ENCODE measurements at regions not wholly inside any gene's neighbourhood (a gene's known extent, or its start where the extent isn't known, plus 50 kb on each side); places are given as distances from the start of the nearest gene placed in this dataset.
"Not testable (repeated sequence)": the region's sequence is repeated elsewhere in the genome, so short reads cannot be mapped to it uniquely, and the experiment has no call there.

- Mint-ChIP-seq H3K27me3 (no peaks in the 10 kb centered on the region), H3K27ac (no peak overlapping the region), H3K4me1 (no peaks in the 10 kb centered on the region), H3K4me3 (no peak overlapping the region), H3K36me3 (ENCODE audit: low read depth) (no peaks in the 10 kb centered on the region), H3K9me3 (no peaks in the 10 kb centered on the region)
- no peak for DNase-seq
- ChIA-PET CTCF (no interaction called here), POLR2A (no interaction called here)
Observed at GRCh38 chr7:85805249-85805648, 618.4 kb upstream of the SEMA3D start.

GRCh38 chr7:85802211-85802610, 615.4 kb upstream of the SEMA3D start:
- no peak overlapping the region for H3K27ac Mint-ChIP-seq
- no peak overlapping the region for H3K4me3 Mint-ChIP-seq
- CTCF ChIA-PET = no interaction called here
- H3K4me1 Mint-ChIP-seq = no peaks in the 10 kb centered on the region
- no peak for DNase-seq
- H3K27me3 Mint-ChIP-seq = no peaks in the 10 kb centered on the region
- POLR2A ChIA-PET = no interaction called here
- H3K9me3 Mint-ChIP-seq = peaks cover 6% of the 10 kb centered on the region
- H3K36me3 Mint-ChIP-seq (ENCODE audit: low read depth) = no peaks in the 10 kb centered on the region

DNA sequence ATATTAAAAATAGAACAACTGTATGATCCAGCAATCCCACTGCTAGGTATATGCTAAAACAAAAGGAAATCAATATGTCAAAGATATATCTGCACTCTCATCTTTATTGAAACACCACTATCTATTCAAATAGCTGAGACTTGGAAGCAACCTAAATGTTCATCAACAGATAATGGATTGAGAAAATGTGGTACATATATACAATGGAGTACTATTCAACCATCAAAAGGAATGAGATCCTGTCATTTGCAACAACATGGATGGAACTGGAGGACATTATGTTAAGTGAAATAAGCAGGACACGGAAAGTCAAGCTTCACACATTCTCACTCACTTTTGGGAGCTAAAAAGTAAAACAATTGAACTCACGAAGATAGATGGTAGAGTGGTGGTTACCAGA, 610.1 kb upstream of the SEMA3D start:
- DNase-seq = no peak
- no peak overlapping the region for H3K27ac Mint-ChIP-seq
- H3K4me3 Mint-ChIP-seq = no peak overlapping the region
- no peaks in the 10 kb centered on the region for H3K27me3 Mint-ChIP-seq
- no peaks in the 10 kb centered on the region for H3K4me1 Mint-ChIP-seq
- ChIA-PET CTCF (no interaction called here), POLR2A (no interaction called here)
- peaks cover 9% of the 10 kb centered on the region for H3K9me3 Mint-ChIP-seq
- no peaks in the 10 kb centered on the region for H3K36me3 Mint-ChIP-seq (ENCODE audit: low read depth)

- POLR2A ChIA-PET; H3K27ac Mint-ChIP-seq; DNase-seq; H3K4me3 Mint-ChIP-seq; H3K9me3 Mint-ChIP-seq; CTCF ChIA-PET; H3K4me1 Mint-ChIP-seq; H3K36me3 Mint-ChIP-seq (ENCODE audit: low read depth); H3K27me3 Mint-ChIP-seq: not testable (repeated sequence)
Observed at GRCh38 chr7:85791098-85791497, 604.2 kb upstream of the SEMA3D start.

DNA sequence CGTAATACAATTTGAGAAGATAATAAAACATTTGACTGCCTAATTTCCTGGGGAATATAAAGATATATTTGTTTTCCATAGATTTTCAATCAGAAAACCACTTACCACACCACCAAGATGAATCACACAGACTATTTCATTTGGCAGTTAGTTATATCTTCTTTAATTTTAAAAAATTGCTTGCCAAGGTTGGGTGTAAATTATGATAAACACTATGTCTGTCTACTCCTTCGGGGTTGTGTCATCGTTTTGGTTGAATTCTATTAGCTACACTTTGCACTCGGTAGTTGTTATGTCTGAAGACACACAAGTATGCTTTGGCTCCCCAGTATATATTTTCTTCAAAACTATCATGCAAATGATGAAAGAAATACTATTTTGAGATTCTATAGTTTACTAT, 594.8 kb upstream of the SEMA3D start:
- no peak for DNase-seq
- ChIA-PET CTCF (no interaction called here), POLR2A (no interaction called here)
- H3K36me3 Mint-ChIP-seq (ENCODE audit: low read depth) = no peaks in the 10 kb centered on the region
- H3K9me3 Mint-ChIP-seq = peaks cover 4% of the 10 kb centered on the region
- H3K4me3 Mint-ChIP-seq = no peak overlapping the region
- H3K4me1 Mint-ChIP-seq = no peaks in the 10 kb centered on the region
- H3K27me3 Mint-ChIP-seq = no peaks in the 10 kb centered on the region
- H3K27ac Mint-ChIP-seq = no peak overlapping the region

DNA sequence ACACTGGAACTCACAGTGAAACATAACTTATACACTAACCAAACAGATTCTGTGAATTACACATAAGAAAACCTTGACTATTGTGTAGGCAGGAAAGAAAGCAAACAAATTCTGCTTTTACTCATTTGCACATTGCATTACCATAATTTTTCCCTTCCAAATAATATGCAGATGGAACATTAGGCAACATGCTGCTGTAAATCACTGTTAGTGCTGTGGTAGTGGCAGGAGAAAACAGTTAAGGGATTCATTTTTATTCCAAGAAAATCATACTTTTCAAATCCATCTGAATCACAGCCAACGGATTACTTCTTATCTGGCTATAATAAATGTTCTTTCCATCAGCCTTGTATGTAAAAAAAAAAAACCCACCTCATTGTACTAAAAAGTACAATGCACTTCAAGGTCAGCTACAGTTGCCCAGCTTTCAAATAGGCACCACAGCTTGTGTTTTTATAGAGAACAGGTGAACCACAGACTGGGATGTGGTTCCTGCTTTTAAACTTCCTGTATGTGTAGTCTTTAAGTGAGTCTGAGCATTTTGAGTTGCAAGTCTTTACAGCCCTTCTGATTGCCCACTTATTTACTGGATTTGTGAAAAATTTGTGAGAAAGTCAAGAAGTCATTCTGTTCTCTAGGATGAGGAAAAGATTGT, 590.0 kb upstream of the SEMA3D start:
- ChIA-PET CTCF (no interaction called here), POLR2A (no interaction called here)
- H3K4me3 Mint-ChIP-seq = no peak overlapping the region

DNA sequence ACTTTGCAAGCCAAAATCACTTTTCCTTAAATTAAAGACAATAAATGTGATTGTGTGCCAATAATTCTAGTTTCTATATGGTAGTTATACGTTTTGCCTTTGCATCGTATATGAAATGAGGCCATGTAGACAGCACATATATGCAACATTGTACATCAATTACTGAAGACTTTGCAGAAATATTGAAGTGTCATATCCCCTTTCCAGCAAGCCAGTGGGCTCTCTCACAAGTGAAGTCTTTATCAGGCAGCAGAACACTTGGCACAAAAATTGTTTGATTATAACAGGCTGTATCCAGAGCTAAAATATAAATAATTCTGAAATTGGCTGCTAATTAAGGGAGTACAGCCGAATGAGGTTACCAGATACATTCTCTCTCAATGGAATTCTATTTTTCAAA, 588.6 kb upstream of the SEMA3D start:
- no peak for DNase-seq
- ChIA-PET POLR2A (no interaction called here), CTCF (no interaction called here)
- Mint-ChIP-seq H3K4me3 (no peak overlapping the region), H3K36me3 (ENCODE audit: low read depth) (no peaks in the 10 kb centered on the region), H3K27ac (no peak overlapping the region), H3K9me3 (no peaks in the 10 kb centered on the region), H3K27me3 (no peaks in the 10 kb centered on the region), H3K4me1 (no peaks in the 10 kb centered on the region)

More for the DNA sequence above, 590.0 kb upstream of the SEMA3D start:
- DNase-seq = no peak
- Mint-ChIP-seq H3K36me3 (ENCODE audit: low read depth) (no peaks in the 10 kb centered on the region), H3K4me1 (no peaks in the 10 kb centered on the region), H3K27me3 (no peaks in the 10 kb centered on the region), H3K9me3 (no peaks in the 10 kb centered on the region), H3K27ac (no peak overlapping the region)

GRCh38 chr7:85774986-85775385, 588.1 kb upstream of the SEMA3D start:
- Mint-ChIP-seq H3K9me3 (no peaks in the 10 kb centered on the region), H3K4me3 (no peak overlapping the region), H3K27me3 (no peaks in the 10 kb centered on the region), H3K36me3 (ENCODE audit: low read depth) (no peaks in the 10 kb centered on the region), H3K4me1 (no peaks in the 10 kb centered on the region), H3K27ac (no peak overlapping the region)
- CTCF ChIA-PET = no interaction called here
- DNase-seq = no peak
- POLR2A ChIA-PET = no interaction called here

DNA sequence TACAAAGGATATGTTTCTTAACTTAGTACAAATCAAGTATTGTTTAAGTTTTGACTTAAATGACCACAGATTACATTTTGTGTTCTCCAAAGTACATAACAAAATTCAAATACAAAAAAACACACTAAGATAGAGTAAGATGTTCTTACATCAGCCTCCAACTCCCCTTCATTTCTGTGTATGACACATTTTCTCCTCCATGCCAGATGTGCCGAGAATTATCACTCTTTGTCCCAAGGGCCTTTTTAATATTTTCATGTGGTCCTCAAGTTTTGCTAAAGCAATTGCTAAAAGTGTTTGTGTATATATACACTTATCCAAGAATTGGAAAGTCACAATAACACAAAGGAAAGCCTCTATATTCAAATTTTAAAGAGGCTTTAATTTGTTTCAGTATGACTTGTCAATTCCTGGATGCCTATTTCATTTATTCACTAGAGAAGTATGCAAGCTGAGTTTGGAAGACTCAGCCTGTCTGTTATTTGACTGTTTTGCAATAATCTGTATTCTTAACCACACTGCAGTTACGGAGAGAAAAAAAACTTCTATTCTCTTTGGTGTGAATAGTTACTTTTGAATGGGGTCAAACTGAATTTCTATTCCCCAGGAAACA, 586.4 kb upstream of the SEMA3D start:
- ChIA-PET POLR2A (no interaction called here), CTCF (no interaction called here)
- no peaks in the 10 kb centered on the region for H3K36me3 Mint-ChIP-seq (ENCODE audit: low read depth)
- H3K9me3 Mint-ChIP-seq = no peaks in the 10 kb centered on the region
- no peaks in the 10 kb centered on the region for H3K4me1 Mint-ChIP-seq
- no peak overlapping the region for H3K4me3 Mint-ChIP-seq
- no peak for DNase-seq
- H3K27me3 Mint-ChIP-seq = no peaks in the 10 kb centered on the region
- H3K27ac Mint-ChIP-seq = no peak overlapping the region

GRCh38 chr7:85771516-85771915, 584.7 kb upstream of the SEMA3D start:
- Mint-ChIP-seq H3K9me3 (no peaks in the 10 kb centered on the region), H3K4me3 (no peak overlapping the region), H3K4me1 (no peaks in the 10 kb centered on the region), H3K27me3 (no peaks in the 10 kb centered on the region), H3K36me3 (ENCODE audit: low read depth) (no peaks in the 10 kb centered on the region), H3K27ac (no peak overlapping the region)
- ChIA-PET CTCF (no interaction called here), POLR2A (no interaction called here)
- DNase-seq = no peak

GRCh38 chr7:85770332-85770731, 583.5 kb upstream of the SEMA3D start:
- H3K4me1 Mint-ChIP-seq = no peaks in the 10 kb centered on the region
- no peaks in the 10 kb centered on the region for H3K36me3 Mint-ChIP-seq (ENCODE audit: low read depth)
- H3K4me3 Mint-ChIP-seq = no peak overlapping the region
- no peak overlapping the region for H3K27ac Mint-ChIP-seq
- DNase-seq = no peak
- CTCF ChIA-PET = no interaction called here
- no peaks in the 10 kb centered on the region for H3K27me3 Mint-ChIP-seq
- POLR2A ChIA-PET = no interaction called here
- peaks cover 2% of the 10 kb centered on the region for H3K9me3 Mint-ChIP-seq

DNA sequence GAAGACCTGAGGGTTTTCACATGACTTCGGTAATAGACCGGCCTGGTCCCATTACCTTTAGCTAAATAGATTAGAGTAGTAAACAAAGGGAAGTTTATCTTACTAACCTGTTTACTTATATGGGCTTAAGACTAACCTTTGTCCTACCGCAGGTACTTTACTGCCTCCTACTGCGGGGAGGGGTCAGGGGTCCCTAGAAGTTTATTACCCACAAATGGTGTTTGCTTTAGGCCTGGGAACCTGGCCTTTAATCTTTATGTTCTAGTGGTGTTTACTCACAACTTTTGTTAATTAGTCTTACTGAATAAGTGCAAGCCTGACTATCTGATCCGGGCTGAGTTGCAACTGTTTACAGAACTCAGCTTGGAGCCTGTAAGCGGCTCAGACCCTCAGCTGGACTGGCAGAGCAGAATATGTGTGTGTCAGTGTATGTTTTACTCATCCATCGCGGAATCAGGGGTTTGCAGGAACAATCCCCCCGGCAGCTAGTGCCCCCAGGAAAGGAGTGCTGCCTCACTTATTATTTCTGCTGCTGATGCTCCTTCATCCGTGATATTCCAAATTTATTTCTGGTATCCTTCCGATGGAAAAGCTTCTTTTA, 578.9 kb upstream of the SEMA3D start:
- POLR2A ChIA-PET = no interaction called here

GRCh38 chr7:85764034-85764433, 577.2 kb upstream of the SEMA3D start:
- ChIA-PET POLR2A (no interaction called here), CTCF (no interaction called here)
- no peak for DNase-seq
- Mint-ChIP-seq H3K4me1 (no peaks in the 10 kb centered on the region), H3K36me3 (ENCODE audit: low read depth) (no peaks in the 10 kb centered on the region), H3K27me3 (no peaks in the 10 kb centered on the region), H3K27ac (no peak overlapping the region), H3K9me3 (peaks cover 2% of the 10 kb centered on the region), H3K4me3 (no peak overlapping the region)

More for the DNA sequence above, 578.9 kb upstream of the SEMA3D start:
- Mint-ChIP-seq H3K4me1 (no peaks in the 10 kb centered on the region), H3K9me3 (peaks cover 2% of the 10 kb centered on the region), H3K36me3 (ENCODE audit: low read depth) (no peaks in the 10 kb centered on the region), H3K27me3 (no peaks in the 10 kb centered on the region), H3K27ac (no peak overlapping the region), H3K4me3 (no peak overlapping the region)
- CTCF ChIA-PET = no interaction called here
- DNase-seq = no peak

GRCh38 chr7:85757348-85757747, 570.5 kb upstream of the SEMA3D start:
- H3K27ac Mint-ChIP-seq = no peak overlapping the region
- peaks cover 10% of the 10 kb centered on the region for H3K9me3 Mint-ChIP-seq
- no peak for DNase-seq
- no peaks in the 10 kb centered on the region for H3K36me3 Mint-ChIP-seq (ENCODE audit: low read depth)
- no peaks in the 10 kb centered on the region for H3K27me3 Mint-ChIP-seq
- no peaks in the 10 kb centered on the region for H3K4me1 Mint-ChIP-seq
- no peak overlapping the region for H3K4me3 Mint-ChIP-seq
- ChIA-PET POLR2A (no interaction called here), CTCF (no interaction called here)

Data from activated CD4-positive, alpha-beta memory T cell treated with anti-CD3 and anti-CD28 coated beads, Interleukin-2, amount 10 ng/mL, durations not matched to agents 7 days and 5 days (primary cell).